ENCODE measurements at regions not wholly inside any gene's neighbourhood (a gene's known extent, or its start where the extent isn't known, plus 50 kb on each side); places are given as distances from the start of the nearest gene placed in this dataset.

DNA sequence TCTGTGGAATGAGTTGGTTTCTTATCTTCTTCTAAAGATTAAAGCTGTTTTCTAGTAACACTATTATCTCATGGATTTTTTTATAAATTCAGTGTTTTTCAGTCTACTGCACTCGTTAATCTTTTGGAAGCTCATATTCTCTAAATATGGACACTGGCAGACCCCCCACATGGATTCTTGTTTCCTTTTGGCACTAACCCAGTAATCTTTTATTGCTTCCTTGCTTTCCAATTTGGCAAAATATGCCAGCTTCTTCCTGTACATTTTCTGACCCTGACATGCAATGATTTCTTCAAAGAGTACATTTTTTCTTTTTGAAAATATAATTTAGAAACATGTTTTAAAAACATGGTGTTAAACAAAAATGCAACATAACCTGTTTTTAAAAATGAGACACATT, 474.2 kb upstream of the FTMT start:
- CTCF ChIA-PET: interaction anchor here (0.6 kb wide), 1 partner anchor 93 kb away, joined by 4 read pairs; no protein-coding TSS in a partner anchor

More for the DNA sequence above, 474.2 kb upstream of the FTMT start:
- no peaks in the 10 kb centered on the region for H3K79me1 ChIP-seq (ENCODE audit: low read depth in 1 of 2, low read length in 2 of 2)
- H3K9me1 ChIP-seq (ENCODE audit: insufficient read depth, low read length): 0 out of 2 replicates have a peak, but pooled peaks cover 3% of the 10 kb centered on the region
- H4K20me1 ChIP-seq (ENCODE audit: insufficient read depth, low read length): no peaks in the 10 kb centered on the region
- H3K4me2 ChIP-seq (ENCODE audit: low read depth, low read length): no peak overlapping the region
- H3K23ac ChIP-seq (ENCODE audit: low read depth, low read length): no peak overlapping the region
- H3K27ac ChIP-seq (ENCODE audit: insufficient read depth, low read length): no peak overlapping the region
- intact Hi-C loops (cut with micrococcal nuclease) (no loop called here), in situ Hi-C loops (cut with MboI; ENCODE audit: low sequenced_read_pairs) (no loop called here), dilution Hi-C loops (cut with HindIII; ENCODE audit: low sequenced_read_pairs, unreplicated experiment) (no loop called here)
- H2AFZ ChIP-seq (replicated peaks; ENCODE audit: low read length, poor library complexity): no peak overlapping the region
- H4K5ac ChIP-seq (ENCODE audit: low read depth, low read length): no peak overlapping the region
- H3K9me3 ChIP-seq (ENCODE audit: control insufficient read depth, insufficient read depth, low read length): no peaks in the 10 kb centered on the region
- H2BK20ac ChIP-seq (ENCODE audit: low read depth, low read length): no peak overlapping the region
- H2BK120ac ChIP-seq (ENCODE audit: low read depth, low read length): no peak overlapping the region
- no peak overlapping the region for H4K91ac ChIP-seq (ENCODE audit: insufficient read depth, low read depth, low read length)
- no peak overlapping the region for H3K4ac ChIP-seq (ENCODE audit: low read depth, low read length)
- no peak overlapping the region for H3K18ac ChIP-seq (ENCODE audit: low read depth, low read length)
- no peak overlapping the region for H2BK15ac ChIP-seq (ENCODE audit: low read depth, low read length)
- no CpG with 5 or more reads among the region's 1 CpG for WGBS, 2 experiments (ENCODE audit: extremely low coverage in 2 of 2, insufficient read length in 1 of 2)
- H2AK9ac ChIP-seq (replicated peaks; ENCODE audit: low read depth, low read length, poor library complexity): no peak overlapping the region
- no TSS peak for BruUV-seq (replicated peaks)
- POLR2A ChIA-PET (ENCODE audit: unreplicated experiment): interaction anchor here (0.6 kb wide), 1 partner anchor 223 kb away, joined by 3 read pairs; no protein-coding TSS in a partner anchor
- no peak overlapping the region for H4K8ac ChIP-seq (ENCODE audit: low read depth in 2 of 2, low read length in 2 of 2)
- H3K4me3 ChIP-seq (ENCODE audit: insufficient read depth, low read depth, low read length): no peak overlapping the region
- no peak overlapping the region for H2AK5ac ChIP-seq (ENCODE audit: low read depth, low read length)
- no peak for DNase-seq
- ATAC-seq (ENCODE audit: low read depth): no peak
- no peaks in the 10 kb centered on the region for H3K36me3 ChIP-seq (ENCODE audit: control insufficient read depth, insufficient read depth, low read length)
- no peak overlapping the region for H3K9ac ChIP-seq (ENCODE audit: low read depth, low read length)
- no peaks in the 10 kb centered on the region for H3K27me3 ChIP-seq (ENCODE audit: control insufficient read depth, insufficient read depth, low read length)
- H3K14ac ChIP-seq (replicated peaks; ENCODE audit: low read depth, low read length): no peak overlapping the region
- no peaks in the 10 kb centered on the region for H3K4me1 ChIP-seq (ENCODE audit: control insufficient read depth, insufficient read depth, low read length)
- TF ChIP-seq, protein P1, sequence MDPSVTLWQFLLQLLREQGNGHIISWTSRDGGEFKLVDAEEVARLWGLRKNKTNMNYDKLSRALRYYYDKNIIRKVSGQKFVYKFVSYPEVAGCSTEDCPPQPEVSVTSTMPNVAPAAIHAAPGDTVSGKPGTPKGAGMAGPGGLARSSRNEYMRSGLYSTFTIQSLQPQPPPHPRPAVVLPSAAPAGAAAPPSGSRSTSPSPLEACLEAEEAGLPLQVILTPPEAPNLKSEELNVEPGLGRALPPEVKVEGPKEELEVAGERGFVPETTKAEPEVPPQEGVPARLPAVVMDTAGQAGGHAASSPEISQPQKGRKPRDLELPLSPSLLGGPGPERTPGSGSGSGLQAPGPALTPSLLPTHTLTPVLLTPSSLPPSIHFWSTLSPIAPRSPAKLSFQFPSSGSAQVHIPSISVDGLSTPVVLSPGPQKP (IDR thresholded peaks at IDR 0.05; ENCODE audit: borderline replicate concordance, low read depth, low read length): no peak
- no peak for TF ChIP-seq BHLHE40 (IDR thresholded peaks at IDR 0.05; ENCODE audit: low read depth, low read length)
- no peak for TF ChIP-seq MAZ (IDR thresholded peaks at IDR 0.05; ENCODE audit: borderline replicate concordance, low read depth, low read length)
- TF ChIP-seq CHD1 (IDR thresholded peaks at IDR 0.05; ENCODE audit: low read depth, low read length): no peak
- TF ChIP-seq POLR2A (IDR thresholded peaks at IDR 0.05; ENCODE audit: low read depth, low read length): no peak
- no peak for TF ChIP-seq SMC3 (IDR thresholded peaks at IDR 0.05; ENCODE audit: low read depth, low read length)
- no peak for TF ChIP-seq MAFK (IDR thresholded peaks at IDR 0.05; ENCODE audit: low read depth, low read length)
- no peak for TF ChIP-seq RAD21 (IDR thresholded peaks at IDR 0.05; ENCODE audit: low read length)
- no peak for TF ChIP-seq RFX5 (IDR thresholded peaks at IDR 0.05; ENCODE audit: low read depth, low read length)
- TF ChIP-seq, protein P2, sequence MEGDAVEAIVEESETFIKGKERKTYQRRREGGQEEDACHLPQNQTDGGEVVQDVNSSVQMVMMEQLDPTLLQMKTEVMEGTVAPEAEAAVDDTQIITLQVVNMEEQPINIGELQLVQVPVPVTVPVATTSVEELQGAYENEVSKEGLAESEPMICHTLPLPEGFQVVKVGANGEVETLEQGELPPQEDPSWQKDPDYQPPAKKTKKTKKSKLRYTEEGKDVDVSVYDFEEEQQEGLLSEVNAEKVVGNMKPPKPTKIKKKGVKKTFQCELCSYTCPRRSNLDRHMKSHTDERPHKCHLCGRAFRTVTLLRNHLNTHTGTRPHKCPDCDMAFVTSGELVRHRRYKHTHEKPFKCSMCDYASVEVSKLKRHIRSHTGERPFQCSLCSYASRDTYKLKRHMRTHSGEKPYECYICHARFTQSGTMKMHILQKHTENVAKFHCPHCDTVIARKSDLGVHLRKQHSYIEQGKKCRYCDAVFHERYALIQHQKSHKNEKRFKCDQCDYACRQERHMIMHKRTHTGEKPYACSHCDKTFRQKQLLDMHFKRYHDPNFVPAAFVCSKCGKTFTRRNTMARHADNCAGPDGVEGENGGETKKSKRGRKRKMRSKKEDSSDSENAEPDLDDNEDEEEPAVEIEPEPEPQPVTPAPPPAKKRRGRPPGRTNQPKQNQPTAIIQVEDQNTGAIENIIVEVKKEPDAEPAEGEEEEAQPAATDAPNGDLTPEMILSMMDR (conservative IDR thresholded peaks at IDR 0.05; ENCODE audit: low read depth, low read length): no peak
- no peak for TF ChIP-seq RCOR1 (IDR thresholded peaks at IDR 0.05; ENCODE audit: insufficient replicate concordance, low read length)
- no peak for TF ChIP-seq FOS (IDR thresholded peaks at IDR 0.05; ENCODE audit: low read depth, low read length)
- no peak overlapping the region for H2BK5ac ChIP-seq (ENCODE audit: low read depth, low read length, poor library complexity, severe bottlenecking)
- H3K56ac ChIP-seq (ENCODE audit: extremely low read depth, insufficient read depth, low read length): no peak overlapping the region

Data from IMR-90 (cell line).